HAP-1 (cell line): ENCODE measurements at regions not wholly inside any gene's neighbourhood (a gene's known extent, or its start where the extent isn't known, plus 50 kb on each side); places are given as distances from the start of the nearest gene placed in this dataset.

ENCODE experiments used
- DNase-seq, 2 experiments: peaks; one replicate each; pipeline ENCODE4 v3.0.0-alpha.2; 2016 to 2020; ENCODE audit warnings: low spot score in 2 of 2
- H3K27me3 ChIP-seq: fragments of 250-450 bp; sonication (Bioruptor Pico); 2 replicates; pipeline ENCODE4 v1.5.1; 2020; ENCODE audit warnings: low read depth, mild to moderate bottlenecking, moderate library complexity
- H3K36me3 ChIP-seq: fragments of 250-450 bp; sonication (Bioruptor Pico); replicated peaks from 2 replicates; pipeline ENCODE4 v1.5.1; 2020; ENCODE audit warnings: mild to moderate bottlenecking
- H3K4me1 ChIP-seq: fragments of 250-450 bp; sonication (Bioruptor Pico); 2 replicates; pipeline ENCODE4 v1.5.1; 2020; ENCODE audit warnings: mild to moderate bottlenecking
- H3K4me3 ChIP-seq: fragments of 250-450 bp; sonication (Bioruptor Pico); 2 replicates; pipeline ENCODE4 v1.5.1; 2020; ENCODE audit warnings: mild to moderate bottlenecking, moderate library complexity
- H3K9me3 ChIP-seq: fragments of 250-450 bp; sonication (Bioruptor Pico); 2 replicates; pipeline ENCODE4 v1.5.1; 2020; ENCODE audit warnings: mild to moderate bottlenecking, moderate library complexity
- in situ Hi-C: fragments of 300-500 bp; cut with MboI; formaldehyde crosslinking; loops from 3 replicates; pipeline ENCODE4 v1.14.3; 2020; ENCODE audit warnings: low sequenced_read_pairs, inconsistent platforms, mixed read lengths

DNA sequence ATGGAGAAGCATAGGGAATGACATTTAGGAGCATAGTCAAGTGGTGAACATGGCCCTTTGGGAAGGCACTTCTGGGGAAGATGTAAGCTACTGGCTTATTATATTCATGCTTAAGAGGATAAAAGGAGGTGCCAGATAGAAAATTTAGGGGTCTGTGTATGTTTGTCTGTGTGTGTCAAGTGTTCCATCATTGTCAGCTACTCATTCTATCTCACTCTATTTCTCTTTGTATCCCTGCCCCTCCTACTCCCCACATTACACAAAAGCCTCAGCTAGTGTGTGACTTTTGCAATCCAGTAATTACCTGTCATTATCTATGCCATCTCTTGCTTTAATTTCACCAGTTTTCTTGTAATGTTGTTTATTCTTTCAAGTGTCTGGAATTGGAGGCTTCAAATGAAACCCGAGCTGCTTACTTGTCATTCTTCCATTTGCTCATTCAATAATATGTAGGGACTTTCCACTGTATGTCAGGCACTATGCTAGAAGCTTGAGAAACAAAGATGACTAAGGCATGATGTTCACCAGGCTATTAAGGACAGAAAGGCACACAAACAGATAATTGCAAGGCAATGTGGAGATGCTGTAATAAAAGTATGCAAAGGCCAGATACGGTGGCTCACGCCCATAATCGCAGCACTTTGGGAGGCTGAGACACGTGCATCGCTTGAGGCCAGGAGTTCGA lies 229.8 kb upstream of the TEX13C start:
- no peaks in the 10 kb centered on the region for H3K4me1 ChIP-seq
- no peaks in the 10 kb centered on the region for H3K36me3 ChIP-seq
- H3K27me3 ChIP-seq: no peaks in the 10 kb centered on the region
- in situ Hi-C loops: no loop called here
- no peak for DNase-seq
- no peak overlapping the region for H3K4me3 ChIP-seq
- H3K9me3 ChIP-seq: no peaks in the 10 kb centered on the region

- Histone ChIP-seq H3K4me3 (no peak overlapping the region), H3K9me3 (no peaks in the 10 kb centered on the region), H3K4me1 (peaks cover 3% of the 10 kb centered on the region), H3K27me3 (no peaks in the 10 kb centered on the region), H3K36me3 (no peaks in the 10 kb centered on the region)
- no peak for DNase-seq
- in situ Hi-C loops: no loop called here
These were observed 225.8 kb upstream of the TEX13C start for GRCh38 chrX:125093852-125094251.

- Histone ChIP-seq H3K27me3 (no peaks in the 10 kb centered on the region), H3K9me3 (no peaks in the 10 kb centered on the region), H3K4me3 (no peak overlapping the region), H3K36me3 (no peaks in the 10 kb centered on the region), H3K4me1 (peaks cover 8% of the 10 kb centered on the region)
- in situ Hi-C loops: no loop called here
- no peak for DNase-seq
These were observed 224.8 kb upstream of the TEX13C start for GRCh38 chrX:125094901-125095300.

DNA sequence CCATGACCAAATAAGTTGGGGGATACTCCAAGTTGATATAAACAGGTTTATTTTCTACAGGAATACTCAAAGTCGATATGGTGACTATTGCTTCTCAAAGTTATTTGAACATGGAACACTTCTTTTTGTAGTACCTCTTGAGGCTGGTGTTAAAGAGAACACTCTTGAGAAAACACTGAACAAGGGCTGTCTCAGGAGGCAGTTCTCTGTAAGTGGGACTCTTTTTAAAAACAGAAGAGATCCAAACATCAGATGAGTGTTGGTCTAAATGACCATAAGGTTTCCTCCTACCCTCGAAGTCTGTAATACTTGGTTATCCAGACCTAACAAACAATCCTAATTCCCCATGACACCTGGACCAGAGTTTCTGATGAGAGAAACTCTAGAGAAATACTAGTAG lies 223.2 kb upstream of the TEX13C start:
- H3K27me3 ChIP-seq: no peaks in the 10 kb centered on the region
- in situ Hi-C loops: no loop called here

DNA sequence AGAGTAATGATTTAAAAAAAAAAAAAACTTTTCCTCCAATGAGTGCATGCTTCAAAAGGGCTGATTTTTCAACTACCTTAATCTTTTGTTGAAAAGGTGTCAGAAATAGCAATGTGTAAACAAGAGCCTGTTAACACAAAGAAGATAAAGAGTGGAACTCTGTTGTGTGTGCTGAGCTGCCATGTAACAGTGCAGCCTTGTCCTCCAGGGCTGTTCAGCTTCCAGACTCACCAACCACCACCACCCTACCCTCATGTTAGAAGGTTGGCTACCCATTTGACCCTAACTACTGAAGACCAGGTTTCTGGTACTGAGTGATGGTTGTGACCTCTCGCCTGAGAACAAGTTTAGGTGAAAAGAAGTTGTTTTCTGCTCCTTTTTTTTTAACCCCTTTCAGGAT lies 222.8 kb upstream of the TEX13C start:
- in situ Hi-C loops: no loop called here
- H3K27me3 ChIP-seq: no peaks in the 10 kb centered on the region
- no peaks in the 10 kb centered on the region for H3K9me3 ChIP-seq
- no peak for DNase-seq
- H3K36me3 ChIP-seq: no peaks in the 10 kb centered on the region
- H3K4me3 ChIP-seq: no peak overlapping the region
- peaks cover 8% of the 10 kb centered on the region for H3K4me1 ChIP-seq

More for the DNA sequence above, 223.2 kb upstream of the TEX13C start:
- Histone ChIP-seq H3K4me1 (peaks cover 8% of the 10 kb centered on the region), H3K4me3 (no peak overlapping the region), H3K36me3 (no peaks in the 10 kb centered on the region), H3K9me3 (no peaks in the 10 kb centered on the region)
- no peak for DNase-seq

DNA sequence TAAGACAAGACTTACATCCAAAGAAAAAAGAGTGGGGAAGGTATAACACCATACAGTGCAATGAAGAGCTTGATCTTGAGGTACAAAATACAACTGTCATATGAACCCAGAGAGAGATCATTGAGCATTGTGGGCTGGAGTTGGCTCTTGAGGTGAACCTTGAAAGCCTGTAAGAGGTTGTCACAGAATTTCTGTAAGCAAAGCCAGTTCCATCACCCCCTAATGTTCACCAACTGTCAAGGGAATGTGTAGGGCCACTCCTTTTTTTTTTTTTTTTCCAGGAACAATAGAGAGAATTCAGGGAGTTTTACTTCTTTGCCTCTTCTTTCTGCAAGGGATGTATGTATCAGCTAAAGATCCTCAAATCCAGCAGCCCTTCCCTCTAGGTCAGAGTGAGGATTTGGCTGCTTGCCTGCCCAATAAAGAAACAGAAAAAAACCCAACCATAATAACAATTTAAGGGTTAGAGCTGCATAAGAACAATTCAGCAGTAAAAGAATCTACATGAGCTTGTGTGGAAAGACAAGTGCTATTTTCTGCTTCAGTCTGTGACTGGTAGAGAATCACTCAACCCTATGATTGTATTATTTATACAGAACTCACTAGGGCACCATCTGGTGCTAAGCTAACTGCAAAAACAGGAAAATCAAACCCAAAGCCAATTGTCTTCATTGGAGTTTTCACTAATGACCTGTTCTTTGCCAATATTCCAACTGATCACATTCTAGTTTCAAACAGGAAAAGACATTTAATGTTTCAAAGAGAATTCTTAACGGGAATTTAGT lies 217.5 kb upstream of the TEX13C start:
- H3K36me3 ChIP-seq: no peaks in the 10 kb centered on the region
- H3K27me3 ChIP-seq: no peaks in the 10 kb centered on the region
- H3K4me1 ChIP-seq: peaks cover 8% of the 10 kb centered on the region
- no peak overlapping the region for H3K4me3 ChIP-seq
- in situ Hi-C loops: no loop called here
- H3K9me3 ChIP-seq: no peaks in the 10 kb centered on the region
- no peak for DNase-seq

DNA sequence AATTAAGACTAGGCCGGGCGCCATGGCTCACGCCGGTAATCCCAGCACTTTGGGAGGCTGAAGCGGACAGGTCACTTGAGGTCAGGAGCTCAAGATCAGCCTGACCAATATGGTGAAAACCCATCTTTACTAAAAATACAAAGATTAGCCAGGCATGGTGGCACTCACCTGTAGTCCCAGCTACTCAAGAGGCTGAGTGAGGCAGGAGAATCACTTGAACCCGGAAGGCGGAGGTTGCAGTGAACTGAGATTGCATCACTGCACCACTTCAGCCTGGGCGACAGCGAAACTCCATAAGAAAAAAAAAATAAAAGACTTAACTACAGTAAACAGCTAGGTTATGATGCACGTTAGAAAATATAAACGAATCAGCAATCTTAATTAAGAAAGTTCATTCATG lies 216.0 kb upstream of the TEX13C start:
- Histone ChIP-seq H3K4me1 (peaks cover 7% of the 10 kb centered on the region), H3K36me3 (no peaks in the 10 kb centered on the region), H3K9me3 (no peaks in the 10 kb centered on the region), H3K4me3 (no peak overlapping the region), H3K27me3 (no peaks in the 10 kb centered on the region)
- DNase-seq: no peak
- in situ Hi-C loops: no loop called here

- no peak for DNase-seq
- Histone ChIP-seq H3K36me3 (no peaks in the 10 kb centered on the region), H3K4me3 (no peak overlapping the region), H3K27me3 (no peaks in the 10 kb centered on the region), H3K9me3 (no peaks in the 10 kb centered on the region), H3K4me1 (no peaks in the 10 kb centered on the region)
- in situ Hi-C loops: no loop called here
These were observed 210.8 kb upstream of the TEX13C start for GRCh38 chrX:125108921-125109320.

GRCh38 chrX:125131164-125131563 lies 188.5 kb upstream of the TEX13C start:
- DNase-seq: peak in 1 of 2 experiments; percentile 64
- Histone ChIP-seq H3K4me1 (no peaks in the 10 kb centered on the region), H3K4me3 (no peak overlapping the region), H3K36me3 (no peaks in the 10 kb centered on the region), H3K27me3 (no peaks in the 10 kb centered on the region), H3K9me3 (no peaks in the 10 kb centered on the region)
- in situ Hi-C loops: no loop called here

GRCh38 chrX:125132274-125132673 lies 187.4 kb upstream of the TEX13C start:
- H3K9me3 ChIP-seq: no peaks in the 10 kb centered on the region
- DNase-seq: peak in 1 of 2 experiments; percentile 64
- H3K4me1 ChIP-seq: no peaks in the 10 kb centered on the region
- H3K36me3 ChIP-seq: no peaks in the 10 kb centered on the region
- in situ Hi-C loops: no loop called here
- no peak overlapping the region for H3K4me3 ChIP-seq
- H3K27me3 ChIP-seq: no peaks in the 10 kb centered on the region

DNA sequence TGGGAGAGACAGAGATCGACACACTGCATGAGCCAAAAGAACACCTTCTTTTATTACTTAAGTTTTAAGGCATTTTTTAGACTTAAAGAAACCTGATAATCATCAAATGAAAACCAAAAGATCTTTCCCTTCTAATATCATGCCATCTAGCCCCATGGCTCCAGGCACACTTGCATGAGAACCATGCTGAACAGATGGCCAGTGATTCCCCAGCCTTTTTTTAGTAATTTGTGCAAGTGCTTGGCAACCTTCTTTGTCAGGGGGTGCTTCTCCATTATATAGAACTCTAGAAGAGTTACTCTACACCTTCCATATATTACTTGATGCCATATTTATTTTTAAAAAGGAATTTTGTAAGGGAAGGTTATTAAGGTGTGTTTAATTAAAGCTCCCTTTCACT lies 182.2 kb upstream of the TEX13C start:
- Histone ChIP-seq H3K4me1 (no peaks in the 10 kb centered on the region), H3K9me3 (no peaks in the 10 kb centered on the region), H3K4me3 (no peak overlapping the region), H3K36me3 (no peaks in the 10 kb centered on the region), H3K27me3 (no peaks in the 10 kb centered on the region)
- DNase-seq: no peak
- in situ Hi-C loops: no loop called here

DNA sequence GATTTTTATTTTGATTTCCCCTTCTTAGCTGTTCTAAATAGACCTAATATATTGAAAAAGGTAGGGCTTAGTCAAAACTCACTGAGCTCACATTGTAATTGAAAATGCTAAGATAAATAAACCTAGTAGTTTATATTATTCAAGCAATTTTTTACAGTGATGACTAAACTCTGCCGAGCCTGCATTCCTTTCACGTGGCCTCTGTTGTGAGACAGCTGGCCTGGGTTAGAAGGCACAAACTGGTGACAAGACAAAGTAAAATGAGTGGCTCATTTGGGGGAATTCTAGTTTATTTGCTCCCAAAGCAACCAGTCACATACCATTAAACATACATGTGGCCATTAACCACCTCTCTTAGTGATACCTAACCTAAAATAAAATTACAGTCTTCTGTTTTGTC lies 169.4 kb upstream of the TEX13C start:
- H3K4me3 ChIP-seq: no peak overlapping the region
- H3K27me3 ChIP-seq: no peaks in the 10 kb centered on the region
- in situ Hi-C loops: no loop called here
- H3K4me1 ChIP-seq: peaks cover 2% of the 10 kb centered on the region
- H3K9me3 ChIP-seq: no peaks in the 10 kb centered on the region
- DNase-seq: no peak
- no peaks in the 10 kb centered on the region for H3K36me3 ChIP-seq

DNA sequence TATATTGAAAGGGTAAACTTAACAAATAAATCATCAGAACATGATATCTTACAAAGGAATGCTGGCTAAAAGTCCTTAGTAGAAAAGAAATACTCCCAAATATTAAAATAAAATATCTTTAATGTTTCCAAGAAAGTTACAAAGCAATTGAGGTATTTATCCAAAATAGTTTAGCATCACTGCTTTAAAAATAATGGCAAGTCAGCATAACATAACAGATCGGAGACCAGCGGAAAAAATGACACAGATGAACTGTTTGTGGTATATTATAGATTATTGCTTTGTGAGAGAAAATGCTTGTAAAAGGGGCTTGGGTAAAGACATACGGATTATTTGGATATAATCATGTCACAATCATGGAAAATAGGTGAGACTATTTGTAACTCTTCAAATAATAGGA lies 168.5 kb upstream of the TEX13C start:
- DNase-seq: no peak
- in situ Hi-C loops: no loop called here
- H3K4me1 ChIP-seq: peaks cover 2% of the 10 kb centered on the region
- H3K36me3 ChIP-seq: no peaks in the 10 kb centered on the region
- no peak overlapping the region for H3K4me3 ChIP-seq
- no peaks in the 10 kb centered on the region for H3K27me3 ChIP-seq
- H3K9me3 ChIP-seq: no peaks in the 10 kb centered on the region

DNA sequence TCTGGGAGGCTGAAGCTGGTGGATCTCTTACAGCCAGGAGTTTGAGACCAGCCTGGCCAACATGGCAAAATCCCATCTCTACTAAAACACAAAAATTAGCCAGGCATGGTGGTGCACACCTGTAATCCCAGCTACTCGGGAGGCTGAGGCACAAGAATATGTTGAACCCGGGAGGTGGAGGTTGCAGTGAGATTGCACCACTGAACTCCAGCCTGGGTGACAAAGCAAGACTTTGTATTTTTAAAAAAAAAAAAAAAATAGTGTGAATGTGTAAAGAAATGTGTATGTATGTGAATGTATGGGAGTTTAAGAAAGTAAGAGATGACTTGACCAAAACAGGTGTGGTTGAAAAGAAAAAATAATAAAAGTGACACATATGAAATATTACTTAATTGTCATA lies 167.7 kb upstream of the TEX13C start:
- Histone ChIP-seq H3K4me3 (no peak overlapping the region), H3K9me3 (no peaks in the 10 kb centered on the region), H3K36me3 (no peaks in the 10 kb centered on the region), H3K4me1 (peaks cover 2% of the 10 kb centered on the region), H3K27me3 (no peaks in the 10 kb centered on the region)
- in situ Hi-C loops: no loop called here
- DNase-seq: no peak
